Activated CD4-positive, alpha-beta memory T cell treated with anti-CD3 and anti-CD28 coated beads, Interleukin-2, amount 10 ng/mL, durations not matched to agents 7 days and 5 days (primary cell): ENCODE measurements at regions not wholly inside any gene's neighbourhood (a gene's known extent, or its start where the extent isn't known, plus 50 kb on each side); places are given as distances from the start of the nearest gene placed in this dataset.
"Not testable (repeated sequence)": the region's sequence is repeated elsewhere in the genome, so short reads cannot be mapped to it uniquely, and the experiment has no call there.

Source experiments
- CTCF ChIA-PET: fragments of 350-600 bp; sonication (Branson Sonifier 250); formaldehyde crosslinking; loops from one replicate; lab custom pipeline; 2021; ENCODE audit warnings: antibody characterized with exemption, inconsistent platforms; lab: Charles Lee
- POLR2A ChIA-PET: fragments of 350-600 bp; sonication (Branson Sonifier 250); formaldehyde crosslinking; loops from one replicate; lab custom pipeline; 2021; ENCODE audit warnings: antibody characterized with exemption; lab: Charles Lee
- DNase-seq: peaks from one replicate; pipeline ENCODE4 v3.0.0-alpha.2; 2020
- H3K27ac Mint-ChIP-seq: one replicate; pipeline ENCODE4 v1.8.0; 2021; ENCODE audit warnings: mild to moderate bottlenecking, mixed read lengths
- H3K27me3 Mint-ChIP-seq: one replicate; pipeline ENCODE4 v1.8.0; 2021; ENCODE audit warnings: mixed read lengths
- H3K36me3 Mint-ChIP-seq: one replicate; pipeline ENCODE4 v1.8.0; 2021; ENCODE audit warnings: low read depth, mixed read lengths
- H3K4me1 Mint-ChIP-seq: one replicate; pipeline ENCODE4 v1.8.0; 2021; ENCODE audit warnings: mixed read lengths
- H3K4me3 Mint-ChIP-seq: one replicate; pipeline ENCODE4 v1.8.0; 2021; ENCODE audit warnings: mild to moderate bottlenecking, mixed read lengths
- H3K9me3 Mint-ChIP-seq: one replicate; pipeline ENCODE4 v1.8.0; 2021; ENCODE audit warnings: mixed read lengths

- POLR2A ChIA-PET: no interaction called here
- no peak overlapping the region for H3K27ac Mint-ChIP-seq
- CTCF ChIA-PET: no interaction called here
- no peak overlapping the region for H3K4me3 Mint-ChIP-seq
- DNase-seq: no peak
- peaks cover 5% of the 10 kb centered on the region for H3K9me3 Mint-ChIP-seq
- no peaks in the 10 kb centered on the region for H3K36me3 Mint-ChIP-seq
- no peaks in the 10 kb centered on the region for H3K27me3 Mint-ChIP-seq
- no peaks in the 10 kb centered on the region for H3K4me1 Mint-ChIP-seq
Measured at GRCh38 chr13:85575110-85575509, 224.1 kb downstream of the SLITRK6 start.

DNA sequence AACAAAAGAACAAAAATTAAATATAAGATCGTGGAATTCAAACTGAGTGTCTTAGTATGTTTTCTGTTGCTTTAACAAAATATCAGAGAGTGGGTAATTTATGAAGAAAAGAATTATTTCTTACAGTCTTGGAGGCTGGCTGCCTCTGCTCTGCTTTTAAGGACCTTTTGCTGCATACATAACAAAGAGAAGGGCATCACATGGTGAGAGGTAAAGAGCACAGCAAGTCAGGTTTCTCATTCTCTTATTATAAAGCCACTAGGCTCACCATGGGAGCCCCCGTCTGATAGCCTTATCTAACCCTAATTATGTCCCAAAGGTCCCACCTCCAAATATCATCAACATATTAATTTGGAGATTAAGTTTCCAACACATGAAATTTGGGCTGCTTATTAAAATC lies 231.3 kb downstream of the SLITRK6 start:
- Mint-ChIP-seq H3K27ac (no peak overlapping the region), H3K4me1 (no peaks in the 10 kb centered on the region), H3K36me3 (no peaks in the 10 kb centered on the region), H3K4me3 (no peak overlapping the region), H3K27me3 (no peaks in the 10 kb centered on the region), H3K9me3 (peaks cover 8% of the 10 kb centered on the region)
- DNase-seq: no peak
- ChIA-PET CTCF (no interaction called here), POLR2A (no interaction called here)

DNA sequence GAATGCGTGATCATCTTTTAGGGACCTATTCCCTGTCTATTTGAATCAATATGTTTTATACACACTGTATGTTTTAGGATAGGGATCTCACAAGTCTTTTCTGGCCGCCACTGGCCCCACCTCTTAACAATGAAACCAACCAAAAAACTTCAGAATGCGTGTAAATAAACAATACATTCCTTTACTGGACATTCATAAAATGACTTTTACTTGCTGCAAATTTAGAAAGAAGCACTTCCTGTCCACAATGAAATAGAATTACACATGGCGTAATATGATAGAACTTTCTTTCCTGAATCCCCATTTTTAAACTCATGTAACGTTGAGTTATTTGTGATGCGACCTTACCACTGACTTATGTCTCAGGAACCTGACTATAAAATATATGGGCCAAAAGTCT lies 233.6 kb downstream of the SLITRK6 start:
- no peak overlapping the region for H3K4me3 Mint-ChIP-seq
- POLR2A ChIA-PET: no interaction called here
- H3K4me1 Mint-ChIP-seq: no peaks in the 10 kb centered on the region
- no peaks in the 10 kb centered on the region for H3K27me3 Mint-ChIP-seq
- no peaks in the 10 kb centered on the region for H3K36me3 Mint-ChIP-seq
- H3K9me3 Mint-ChIP-seq: peaks cover 6% of the 10 kb centered on the region
- no peak overlapping the region for H3K27ac Mint-ChIP-seq
- DNase-seq: no peak
- CTCF ChIA-PET: no interaction called here

GRCh38 chr13:85564598-85564997 lies 234.6 kb downstream of the SLITRK6 start:
- Mint-ChIP-seq H3K27ac (no peak overlapping the region), H3K36me3 (no peaks in the 10 kb centered on the region), H3K4me3 (no peak overlapping the region), H3K4me1 (no peaks in the 10 kb centered on the region), H3K9me3 (peaks cover 3% of the 10 kb centered on the region), H3K27me3 (no peaks in the 10 kb centered on the region)
- ChIA-PET CTCF (no interaction called here), POLR2A (no interaction called here)
- no peak for DNase-seq

DNA sequence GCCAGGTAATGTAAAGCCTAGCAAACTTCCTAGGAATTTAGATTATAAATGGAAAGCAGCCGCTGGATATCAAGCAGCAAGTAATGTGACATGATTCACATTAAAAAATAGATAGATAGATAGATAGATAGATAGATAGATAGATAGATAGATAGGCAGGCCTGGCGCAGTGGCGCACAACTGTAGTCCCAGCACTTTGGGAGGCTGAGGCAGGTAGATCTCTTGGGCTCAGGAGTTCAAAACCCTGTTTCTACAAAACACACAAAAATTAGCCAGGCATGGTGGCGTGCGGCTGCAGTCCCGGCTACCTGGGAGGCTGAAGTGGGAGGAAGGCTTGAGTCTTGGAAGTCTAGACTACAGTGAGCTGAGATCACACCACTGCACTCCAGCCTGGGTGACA lies 236.9 kb downstream of the SLITRK6 start:
- no peak overlapping the region for H3K27ac Mint-ChIP-seq
- DNase-seq: no peak
- ChIA-PET POLR2A (no interaction called here), CTCF (no interaction called here)
- H3K36me3 Mint-ChIP-seq: no peaks in the 10 kb centered on the region
- H3K4me3 Mint-ChIP-seq: no peak overlapping the region
- no peaks in the 10 kb centered on the region for H3K9me3 Mint-ChIP-seq
- no peaks in the 10 kb centered on the region for H3K4me1 Mint-ChIP-seq
- no peaks in the 10 kb centered on the region for H3K27me3 Mint-ChIP-seq

GRCh38 chr13:85557691-85558467 lies 241.3 kb downstream of the SLITRK6 start:
- Mint-ChIP-seq H3K4me3 (no peak overlapping the region), H3K27me3 (no peaks in the 10 kb centered on the region), H3K4me1 (no peaks in the 10 kb centered on the region), H3K9me3 (no peaks in the 10 kb centered on the region), H3K36me3 (no peaks in the 10 kb centered on the region), H3K27ac (no peak overlapping the region)
- ChIA-PET CTCF (no interaction called here), POLR2A (no interaction called here)
- no peak for DNase-seq

GRCh38 chr13:85551012-85551411 lies 248.2 kb downstream of the SLITRK6 start:
- no peak overlapping the region for H3K27ac Mint-ChIP-seq
- no peak for DNase-seq
- H3K4me1 Mint-ChIP-seq: no peaks in the 10 kb centered on the region
- H3K36me3 Mint-ChIP-seq: no peaks in the 10 kb centered on the region
- no peaks in the 10 kb centered on the region for H3K27me3 Mint-ChIP-seq
- POLR2A ChIA-PET: no interaction called here
- CTCF ChIA-PET: no interaction called here
- no peak overlapping the region for H3K4me3 Mint-ChIP-seq
- H3K9me3 Mint-ChIP-seq: peaks cover 9% of the 10 kb centered on the region

GRCh38 chr13:85549819-85550218 lies 249.4 kb downstream of the SLITRK6 start:
- POLR2A ChIA-PET: no interaction called here

GRCh38 chr13:85548845-85549244 lies 250.4 kb downstream of the SLITRK6 start:
- H3K9me3 Mint-ChIP-seq, H3K4me1 Mint-ChIP-seq, H3K27me3 Mint-ChIP-seq, POLR2A ChIA-PET, DNase-seq, H3K27ac Mint-ChIP-seq, H3K36me3 Mint-ChIP-seq, H3K4me3 Mint-ChIP-seq, CTCF ChIA-PET: not testable (repeated sequence)

More at GRCh38 chr13:85549819-85550218, 249.4 kb downstream of the SLITRK6 start:
- no peak overlapping the region for H3K27ac Mint-ChIP-seq
- DNase-seq: no peak
- H3K9me3 Mint-ChIP-seq: peaks cover 9% of the 10 kb centered on the region
- H3K27me3 Mint-ChIP-seq: no peaks in the 10 kb centered on the region
- H3K36me3 Mint-ChIP-seq: no peaks in the 10 kb centered on the region
- no peaks in the 10 kb centered on the region for H3K4me1 Mint-ChIP-seq
- CTCF ChIA-PET: no interaction called here
- no peak overlapping the region for H3K4me3 Mint-ChIP-seq

- no peaks in the 10 kb centered on the region for H3K4me1 Mint-ChIP-seq
- H3K27ac Mint-ChIP-seq: no peak overlapping the region
- H3K4me3 Mint-ChIP-seq: no peak overlapping the region
- ChIA-PET CTCF (no interaction called here), POLR2A (no interaction called here)
- no peak for DNase-seq
- peaks cover 11% of the 10 kb centered on the region for H3K9me3 Mint-ChIP-seq
- H3K27me3 Mint-ChIP-seq: no peaks in the 10 kb centered on the region
- H3K36me3 Mint-ChIP-seq: no peaks in the 10 kb centered on the region
Measured at GRCh38 chr13:85545771-85546170, 253.4 kb downstream of the SLITRK6 start.

GRCh38 chr13:85544756-85545155 lies 254.5 kb downstream of the SLITRK6 start:
- no peak overlapping the region for H3K4me3 Mint-ChIP-seq
- H3K27me3 Mint-ChIP-seq: no peaks in the 10 kb centered on the region
- no peaks in the 10 kb centered on the region for H3K4me1 Mint-ChIP-seq
- CTCF ChIA-PET: no interaction called here
- POLR2A ChIA-PET: no interaction called here
- no peak for DNase-seq
- no peak overlapping the region for H3K27ac Mint-ChIP-seq
- no peaks in the 10 kb centered on the region for H3K36me3 Mint-ChIP-seq
- peaks cover 11% of the 10 kb centered on the region for H3K9me3 Mint-ChIP-seq

DNA sequence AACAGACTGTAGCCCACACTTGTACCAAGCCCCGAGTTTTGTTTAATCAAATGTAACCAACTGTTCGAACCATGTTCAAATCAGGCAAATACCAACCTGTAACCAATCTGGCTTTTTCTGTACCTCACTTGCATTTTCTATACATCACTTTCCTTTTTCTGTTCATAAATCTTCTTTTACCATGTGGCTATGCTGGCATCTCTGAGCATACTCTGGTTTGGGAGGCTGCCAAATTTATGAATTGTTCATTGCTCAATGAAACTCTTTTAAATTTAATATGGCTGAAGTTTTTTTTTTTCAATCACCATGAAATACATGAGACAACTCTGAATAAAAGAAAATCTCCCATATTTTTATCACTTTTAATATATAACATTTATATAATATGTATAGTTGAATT lies 256.1 kb downstream of the SLITRK6 start:
- no peak for DNase-seq
- CTCF ChIA-PET: no interaction called here
- Mint-ChIP-seq H3K4me3 (no peak overlapping the region), H3K27me3 (no peaks in the 10 kb centered on the region), H3K9me3 (peaks cover 2% of the 10 kb centered on the region), H3K4me1 (no peaks in the 10 kb centered on the region), H3K36me3 (no peaks in the 10 kb centered on the region), H3K27ac (no peak overlapping the region)
- POLR2A ChIA-PET: no interaction called here

GRCh38 chr13:85541476-85541875 lies 257.7 kb downstream of the SLITRK6 start:
- ChIA-PET POLR2A (no interaction called here), CTCF (no interaction called here)
- DNase-seq: no peak
- Mint-ChIP-seq H3K4me1 (no peaks in the 10 kb centered on the region), H3K27ac (no peak overlapping the region), H3K27me3 (no peaks in the 10 kb centered on the region), H3K36me3 (no peaks in the 10 kb centered on the region), H3K4me3 (no peak overlapping the region), H3K9me3 (peaks cover 2% of the 10 kb centered on the region)

DNA sequence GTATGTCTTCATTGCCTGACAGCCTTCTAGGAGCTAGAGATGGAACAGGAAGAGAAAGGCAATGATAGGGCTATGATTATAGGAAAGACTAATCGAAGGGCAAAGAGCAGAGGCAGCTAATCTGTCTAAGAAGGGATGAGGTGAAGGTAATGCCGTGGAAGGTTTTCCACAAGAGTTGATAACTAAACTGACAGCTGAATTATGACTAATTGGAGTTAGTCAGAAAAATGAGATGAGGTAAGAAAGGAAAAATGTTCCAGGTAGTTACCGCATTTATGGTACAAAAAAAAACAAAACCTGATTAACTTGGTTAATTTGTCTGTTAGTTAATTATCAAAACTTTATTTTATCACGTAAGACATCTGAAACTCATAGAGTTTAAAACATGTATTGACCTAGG lies 260.3 kb downstream of the SLITRK6 start:
- DNase-seq: no peak
- CTCF ChIA-PET: no interaction called here
- POLR2A ChIA-PET: no interaction called here

More for the DNA sequence above, 260.3 kb downstream of the SLITRK6 start:
- H3K4me1 Mint-ChIP-seq: no peaks in the 10 kb centered on the region
- H3K36me3 Mint-ChIP-seq: no peaks in the 10 kb centered on the region
- H3K27me3 Mint-ChIP-seq: no peaks in the 10 kb centered on the region
- H3K27ac Mint-ChIP-seq: no peak overlapping the region
- peaks cover 2% of the 10 kb centered on the region for H3K9me3 Mint-ChIP-seq
- no peak overlapping the region for H3K4me3 Mint-ChIP-seq
